GM19240 (cell line): ENCODE measurements at regions not wholly inside any gene's neighbourhood (a gene's known extent, or its start where the extent isn't known, plus 50 kb on each side); places are given as distances from the start of the nearest gene placed in this dataset.
"Not testable (repeated sequence)": the region's sequence is repeated elsewhere in the genome, so short reads cannot be mapped to it uniquely, and the experiment has no call there.

Source experiments
- DNase-seq: peaks from one replicate; pipeline ENCODE4 v3.0.0; 2011; ENCODE audit warnings: low spot score; ENCODE audit not compliant: insufficient read length

GRCh38 chr7:119826547-119826946 is 446.4 kb upstream of the KCND2 start:
- no peak for DNase-seq

- DNase-seq = no peak
Measured at GRCh38 chr7:119838444-119838843, 434.5 kb upstream of the KCND2 start.

- DNase-seq = no peak
Measured at GRCh38 chr7:119842337-119842736, 430.6 kb upstream of the KCND2 start.

- no peak for DNase-seq
Measured at GRCh38 chr7:119842786-119843185, 430.2 kb upstream of the KCND2 start.

- DNase-seq = no peak
Measured at GRCh38 chr7:119861385-119861784, 411.6 kb upstream of the KCND2 start.

GRCh38 chr7:119868387-119868786 is 404.6 kb upstream of the KCND2 start:
- DNase-seq = no peak

DNA sequence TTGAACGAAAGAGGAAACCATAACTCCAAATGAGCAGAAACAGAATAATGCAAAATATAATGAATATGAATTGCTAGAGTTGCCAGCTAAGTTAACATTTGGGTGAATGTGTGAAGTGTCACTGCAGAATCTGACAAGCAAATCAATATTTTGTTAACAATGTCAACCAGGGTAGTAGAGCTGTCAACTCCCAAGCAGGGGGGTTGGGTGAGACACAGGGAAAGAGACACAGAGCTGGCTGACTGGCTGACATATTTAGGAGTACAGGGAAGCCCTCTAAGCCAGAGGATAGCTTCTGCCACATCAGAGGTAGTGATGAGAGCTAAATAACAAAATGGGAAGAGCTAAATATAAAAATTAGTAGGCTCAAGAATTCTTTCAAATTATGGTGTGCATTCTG is 393.1 kb upstream of the KCND2 start:
- no peak for DNase-seq

- DNase-seq = no peak
Measured at GRCh38 chr7:119886007-119886406, 387.0 kb upstream of the KCND2 start.

DNA sequence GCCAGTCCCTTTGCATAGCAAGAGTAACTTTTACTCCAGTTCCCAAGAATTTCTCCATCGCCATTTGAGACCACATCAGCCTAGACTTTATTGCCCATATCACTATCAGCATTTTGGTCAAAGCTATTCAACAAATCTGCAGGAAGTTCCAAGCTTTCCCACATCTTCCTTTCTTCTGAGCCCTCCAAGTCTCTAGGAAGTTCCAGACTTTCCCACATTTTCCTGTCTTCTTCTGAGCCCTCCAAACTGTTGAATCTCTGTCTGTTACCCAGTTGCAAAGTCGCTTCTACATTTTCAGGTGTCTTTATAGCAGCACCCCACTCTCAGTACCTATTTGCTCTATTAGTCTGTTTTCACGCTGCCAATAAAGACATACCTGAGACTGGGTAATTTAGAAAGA is 386.4 kb upstream of the KCND2 start:
- not testable (repeated sequence) for DNase-seq

- DNase-seq = no peak
Measured at GRCh38 chr7:119888251-119888650, 384.7 kb upstream of the KCND2 start.

- no peak for DNase-seq
Measured at GRCh38 chr7:119890631-119891030, 382.3 kb upstream of the KCND2 start.

- DNase-seq = no peak
Measured at GRCh38 chr7:119895320-119895719, 377.7 kb upstream of the KCND2 start.

GRCh38 chr7:119896386-119896785 is 376.6 kb upstream of the KCND2 start:
- no peak for DNase-seq

DNA sequence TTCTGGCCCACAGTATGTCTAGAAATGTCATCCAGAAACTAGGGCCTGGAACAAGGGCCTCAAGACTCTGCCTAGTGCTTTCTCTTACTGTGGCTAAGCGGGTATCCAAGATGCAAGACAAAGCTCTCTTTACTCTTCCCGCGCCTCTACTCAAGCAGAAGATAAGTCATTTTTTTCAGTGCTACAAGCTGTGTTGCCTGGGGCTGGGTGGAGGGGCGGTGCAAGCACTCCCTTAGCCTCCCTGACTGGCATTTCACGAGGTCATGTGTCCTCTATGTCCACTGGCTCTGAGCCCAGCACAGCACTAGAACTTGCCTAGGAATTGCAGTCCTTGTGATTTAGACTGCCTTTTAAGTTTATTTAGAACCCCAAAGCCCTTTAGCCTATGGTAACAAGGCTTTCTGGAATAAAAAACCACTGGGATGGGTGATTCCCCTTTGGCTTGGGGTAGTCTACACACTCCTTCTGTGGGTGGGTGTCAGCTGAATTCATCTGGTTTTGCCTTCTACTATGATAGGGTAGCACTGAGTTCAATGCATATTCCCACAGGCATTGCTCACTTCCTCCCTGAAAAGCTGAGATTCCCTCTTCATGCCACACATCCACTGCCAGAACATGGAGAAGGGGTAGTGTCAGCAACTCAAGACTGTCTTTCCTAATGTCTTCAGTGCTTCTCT is 371.8 kb upstream of the KCND2 start:
- no peak for DNase-seq

GRCh38 chr7:119903085-119903484 is 369.9 kb upstream of the KCND2 start:
- DNase-seq = no peak

DNA sequence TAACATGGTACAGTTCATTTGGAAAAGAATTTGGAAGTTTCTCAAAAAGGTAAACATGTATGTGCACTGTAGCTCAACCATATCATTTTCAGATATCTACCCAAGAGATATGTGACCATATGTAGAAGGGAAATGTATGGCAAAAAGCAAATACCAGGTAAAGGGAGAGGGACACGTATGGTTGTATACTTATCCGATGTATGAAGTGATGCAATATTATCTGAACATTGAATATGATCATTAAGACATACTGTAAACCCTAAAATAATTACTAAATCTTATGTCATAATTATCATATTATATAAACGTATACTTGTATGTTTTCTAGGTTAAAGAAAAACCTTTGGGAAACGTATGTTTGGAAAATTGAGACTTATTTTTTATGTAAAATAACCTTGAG is 367.5 kb upstream of the KCND2 start:
- no peak for DNase-seq

DNA sequence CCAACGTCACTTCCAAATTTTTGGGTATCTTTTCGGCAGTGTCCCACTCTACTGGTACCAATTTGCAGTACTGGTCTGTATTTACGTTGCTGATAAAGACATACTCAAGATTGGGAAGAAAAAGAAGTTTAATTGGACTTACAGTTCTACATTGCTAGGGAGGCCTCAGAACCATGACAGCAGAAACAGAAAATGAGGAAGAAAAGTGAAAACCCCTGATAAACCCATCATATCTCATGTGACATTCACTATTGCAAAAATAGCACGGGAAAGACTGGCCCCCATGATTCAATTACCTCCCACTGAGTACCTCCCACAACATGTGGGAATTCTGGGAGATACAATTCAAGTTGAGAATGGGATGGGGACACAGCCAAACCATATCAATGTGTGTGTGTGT is 364.0 kb upstream of the KCND2 start:
- no peak for DNase-seq

- not testable (repeated sequence) for DNase-seq
Measured at GRCh38 chr7:119914119-119914518, 358.9 kb upstream of the KCND2 start.

- no peak for DNase-seq
Measured at GRCh38 chr7:119916501-119916900, 356.5 kb upstream of the KCND2 start.

DNA sequence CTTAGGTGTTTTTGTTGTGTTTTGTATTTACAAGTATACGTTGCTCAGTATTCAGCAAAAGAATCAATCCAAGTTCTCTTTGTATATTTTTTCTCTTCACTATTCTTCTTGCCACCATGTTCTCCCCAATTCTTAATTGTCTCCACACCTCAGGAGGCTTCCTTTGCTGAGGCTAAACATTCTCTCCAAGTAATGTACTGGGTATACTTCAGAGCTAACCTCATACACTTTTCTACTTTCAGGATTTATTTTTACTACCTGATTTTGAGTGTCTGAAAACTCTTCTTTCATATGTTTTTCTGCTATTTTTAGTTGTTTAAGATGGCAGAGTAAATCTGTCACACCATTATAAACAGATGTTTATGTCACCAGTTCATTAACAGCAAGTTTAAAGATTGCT is 354.8 kb upstream of the KCND2 start:
- no peak for DNase-seq

- DNase-seq = no peak
Measured at GRCh38 chr7:119919986-119920385, 353.0 kb upstream of the KCND2 start.

- DNase-seq = no peak
Measured at GRCh38 chr7:119925581-119926289, 347.2 kb upstream of the KCND2 start.

DNA sequence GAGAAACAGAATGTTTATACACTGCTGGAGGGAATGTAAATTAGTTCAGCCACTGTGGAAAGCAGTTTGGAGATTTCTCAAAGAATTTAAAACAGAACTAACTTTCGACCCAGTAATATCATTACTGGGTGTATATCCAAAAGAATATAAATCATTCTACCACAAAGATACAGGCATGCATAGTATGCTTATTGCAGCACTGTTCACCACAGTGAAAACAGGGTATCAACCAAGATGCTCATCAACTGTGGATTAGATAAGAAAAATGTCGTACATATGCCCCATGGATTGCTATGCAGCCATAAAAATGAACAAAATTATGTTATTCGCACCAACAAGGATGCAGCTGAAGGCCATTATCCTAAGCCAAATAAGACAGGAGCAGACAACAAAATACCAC is 343.1 kb upstream of the KCND2 start:
- no peak for DNase-seq
